ENCODE measurements at regions not wholly inside any gene's neighbourhood (a gene's known extent, or its start where the extent isn't known, plus 50 kb on each side); places are given as distances from the start of the nearest gene placed in this dataset.

DNA sequence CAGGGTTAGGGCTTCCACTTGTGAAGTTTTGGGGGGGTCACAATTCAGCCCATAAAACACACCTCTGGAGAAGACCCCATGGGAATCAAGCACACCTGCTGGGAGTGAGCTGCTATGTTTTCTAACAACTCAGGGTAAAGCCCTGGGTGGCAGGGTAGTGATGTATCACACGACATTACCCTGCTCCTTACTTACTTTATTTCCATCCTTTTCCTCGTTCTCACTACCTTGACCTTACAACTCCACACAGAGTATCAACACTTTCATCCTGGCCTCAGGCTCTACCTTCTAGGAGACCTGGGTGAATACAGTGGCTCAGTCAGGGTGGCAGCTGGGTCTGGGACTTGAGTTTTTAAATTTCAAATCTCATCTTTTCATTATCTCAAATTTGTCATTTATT, 290.3 kb downstream of the CYRIA start:
- TF ChIP-seq CTCF (IDR thresholded peaks at IDR 0.05; ENCODE audit: insufficient read depth, low read length, poor library complexity, severe bottlenecking) (no peak), EZH2phosphoT487 (conservative IDR thresholded peaks at IDR 0.05; ENCODE audit: low read length) (no peak)
